MM.1S (cell line): ENCODE measurements at regions not wholly inside any gene's neighbourhood (a gene's known extent, or its start where the extent isn't known, plus 50 kb on each side); places are given as distances from the start of the nearest gene placed in this dataset.

Experiments used
- DNase-seq: peaks from one replicate; pipeline ENCODE4 v3.0.0-alpha.2; 2015
- H2AFZ ChIP-seq: fragments of 300-600 bp; sonication (generic); 2 replicates; pipeline ENCODE4 v1.6.0; 2016; ENCODE audit warnings: antibody characterized with exemption, low read length
- H3F3A ChIP-seq: fragments of 300-600 bp; sonication (generic); 2 replicates; pipeline ENCODE4 v1.6.1; 2016; ENCODE audit warnings: mild to moderate bottlenecking, antibody characterized with exemption, low read length, moderate library complexity, mixed read lengths; ENCODE audit not compliant: insufficient read depth
- H3K27ac ChIP-seq: fragments of 300-600 bp; sonication (generic); 2 replicates; pipeline ENCODE4 v1.5.1; 2016; ENCODE audit warnings: mild to moderate bottlenecking, low read length
- H3K27me3 ChIP-seq: fragments of 300-600 bp; sonication (generic); replicated peaks from 2 replicates; pipeline ENCODE4 v1.6.0; 2016; ENCODE audit warnings: low read length; ENCODE audit not compliant: insufficient read depth
- H3K36me3 ChIP-seq: fragments of 300-600 bp; sonication (generic); replicated peaks from 2 replicates; pipeline ENCODE4 v1.6.1; 2016; ENCODE audit warnings: mild to moderate bottlenecking, low read length, mixed read lengths; ENCODE audit not compliant: insufficient read depth
- H3K4me1 ChIP-seq: fragments of 300-600 bp; sonication (generic); 2 replicates; pipeline ENCODE4 v1.6.1; 2016; ENCODE audit warnings: low read length, mixed read lengths
- H3K4me2 ChIP-seq: fragments of 300-600 bp; sonication (generic); 2 replicates; pipeline ENCODE4 v1.6.0; 2016; ENCODE audit warnings: low read depth, low read length
- H3K4me3 ChIP-seq: fragments of 300-600 bp; sonication (generic); 2 replicates; pipeline ENCODE4 v1.5.1; 2016; ENCODE audit warnings: low read length, mixed read lengths
- H3K79me2 ChIP-seq: fragments of 300-600 bp; sonication (generic); 2 replicates; pipeline ENCODE4 v1.6.1; 2016; ENCODE audit warnings: mixed run types, low read length, mixed read lengths
- H3K9ac ChIP-seq: fragments of 300-600 bp; sonication (generic); 2 replicates; pipeline ENCODE4 v1.6.1; 2016; ENCODE audit warnings: low read length, mixed read lengths
- H3K9me2 ChIP-seq: fragments of 300-600 bp; sonication (generic); replicated peaks from 2 replicates; pipeline ENCODE4 v1.6.1; 2016; ENCODE audit warnings: mild to moderate bottlenecking, low read length, mixed read lengths; ENCODE audit not compliant: insufficient read depth
- H3K9me3 ChIP-seq: fragments of 300-600 bp; sonication (generic); replicated peaks from 2 replicates; pipeline ENCODE4 v1.6.1; 2016; ENCODE audit warnings: mild to moderate bottlenecking, low read length, mixed read lengths; ENCODE audit not compliant: insufficient read depth
- H4K20me1 ChIP-seq: fragments of 300-600 bp; sonication (generic); 2 replicates; pipeline ENCODE4 v1.6.1; 2016; ENCODE audit warnings: mild to moderate bottlenecking, low read length, moderate library complexity, mixed read lengths; ENCODE audit not compliant: insufficient read depth
- CTCF ChIP-seq: fragments of 300-600 bp; sonication (generic); IDR thresholded peaks from 2 replicates; pipeline ENCODE4 v1.5.1; 2016; ENCODE audit warnings: antibody characterized with exemption, low read length, mixed read lengths
- EZH2 ChIP-seq: fragments of 300-600 bp; sonication (generic); optimal IDR thresholded peaks from 2 replicates; pipeline ENCODE3; 2017; ENCODE audit warnings: low read depth, mild to moderate bottlenecking, antibody characterized with exemption, low read length, mixed read lengths
- EZH2phosphoT487 ChIP-seq: fragments of 300-600 bp; sonication (generic); IDR thresholded peaks from 2 replicates; pipeline ENCODE4 v1.6.1; 2018; ENCODE audit warnings: antibody characterized with exemption, low read length

DNA sequence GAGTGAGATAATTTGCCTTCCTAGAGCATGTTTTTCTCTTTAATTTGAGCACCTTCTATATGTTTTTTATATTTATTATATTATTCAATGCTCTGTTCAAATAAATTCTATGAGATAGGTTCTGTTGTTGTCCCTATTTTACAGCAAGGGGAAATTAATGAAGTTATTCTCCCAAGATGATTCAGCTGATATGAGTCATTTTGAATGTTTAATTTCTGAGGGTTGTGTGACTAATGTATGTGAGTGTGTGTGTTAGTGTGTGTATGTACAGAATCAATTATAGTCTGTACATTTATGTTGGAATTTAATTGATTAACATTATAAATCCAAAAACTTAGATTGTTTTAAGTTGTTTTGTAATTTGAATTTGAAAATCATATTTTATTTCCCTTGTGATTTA is 1536.7 kb upstream of the B3GALT2 start:
- no peak for DNase-seq
- TF ChIP-seq EZH2 (no peak), EZH2phosphoT487 (no peak), CTCF (no peak)

GRCh38 chr1:194717941-194718340 is 1531.5 kb upstream of the B3GALT2 start:
- Histone ChIP-seq H3K79me2 (no peaks in the 10 kb centered on the region), H3K4me2 (no peak overlapping the region), H3K27me3 (no peaks in the 10 kb centered on the region), H3K9me3 (no peaks in the 10 kb centered on the region), H3K9ac (no peak overlapping the region), H3K9me2 (no peaks in the 10 kb centered on the region), H3K27ac (no peak overlapping the region), H3K4me3 (no peak overlapping the region), H3K4me1 (no peaks in the 10 kb centered on the region), H3K36me3 (no peaks in the 10 kb centered on the region), H2AFZ (no peak overlapping the region), H4K20me1 (no peaks in the 10 kb centered on the region), H3F3A (no peaks in the 10 kb centered on the region)
- DNase-seq, result no peak
- TF ChIP-seq EZH2, result no peak
- no peak for TF ChIP-seq CTCF

More for the DNA sequence above, 1536.7 kb upstream of the B3GALT2 start:
- Histone ChIP-seq H3K9ac (no peak overlapping the region), H3K36me3 (no peaks in the 10 kb centered on the region), H3K9me3 (no peaks in the 10 kb centered on the region), H2AFZ (no peak overlapping the region), H3K4me2 (no peak overlapping the region), H3F3A (no peaks in the 10 kb centered on the region), H4K20me1 (no peaks in the 10 kb centered on the region), H3K27me3 (no peaks in the 10 kb centered on the region), H3K79me2 (no peaks in the 10 kb centered on the region), H3K4me3 (no peak overlapping the region), H3K9me2 (no peaks in the 10 kb centered on the region), H3K27ac (no peak overlapping the region), H3K4me1 (no peaks in the 10 kb centered on the region)

- H3K36me3 ChIP-seq, result no peaks in the 10 kb centered on the region
- H3K4me3 ChIP-seq, result no peak overlapping the region
- no peaks in the 10 kb centered on the region for H3K9me2 ChIP-seq
- DNase-seq, result no peak
- no peak overlapping the region for H3K4me2 ChIP-seq
- no peaks in the 10 kb centered on the region for H3F3A ChIP-seq
- no peaks in the 10 kb centered on the region for H4K20me1 ChIP-seq
- no peak overlapping the region for H3K27ac ChIP-seq
- no peaks in the 10 kb centered on the region for H3K79me2 ChIP-seq
- H3K27me3 ChIP-seq, result no peaks in the 10 kb centered on the region
- no peaks in the 10 kb centered on the region for H3K9me3 ChIP-seq
- TF ChIP-seq CTCF, result no peak
- TF ChIP-seq EZH2phosphoT487, result no peak
- TF ChIP-seq EZH2, result no peak
- H3K9ac ChIP-seq, result no peak overlapping the region
- H3K4me1 ChIP-seq, result no peaks in the 10 kb centered on the region
- H2AFZ ChIP-seq, result no peak overlapping the region
These were observed 1530.9 kb upstream of the B3GALT2 start for GRCh38 chr1:194717334-194717733.
